A549 (cell line): ENCODE measurements at regions not wholly inside any gene's neighbourhood (a gene's known extent, or its start where the extent isn't known, plus 50 kb on each side); places are given as distances from the start of the nearest gene placed in this dataset.

Source experiments
- ATAC-seq, 2 experiments: fragments of 200-7000 bp in 1 of 2; fragments of >200 bp in 1 of 2; cut with Nextera tagmentation in 1 of 2; cut with Tn5 transposase in 1 of 2; 3 replicates each; pipeline versions ENCODE4 v1.8.0 to v1.9.1; 2018 to 2020; ENCODE audit warnings: mild to moderate bottlenecking in 1 of 2, moderate library complexity in 1 of 2
- CTCF ChIA-PET: fragments of 300-600 bp; sonication (Branson Sonifier 250); formaldehyde crosslinking; extraction: SDS; loops from one replicate; lab custom pipeline; 2021; ENCODE audit warnings: antibody characterized with exemption, inconsistent platforms; lab: Yijun Ruan, JAX
- POLR2A ChIA-PET: fragments of 350-600 bp; formaldehyde crosslinking; extraction: SDS; loops from one replicate; lab custom pipeline; 2021; ENCODE audit warnings: antibody characterized with exemption, inconsistent platforms; lab: Yijun Ruan, JAX
- DNase-seq, 2 experiments: peaks; one replicate each; pipeline versions ENCODE4 v3.0.0 to v3.0.0-alpha.2; 2011 to 2016; ENCODE audit warnings: low read depth in 1 of 2, low spot score in 1 of 2
- FAIRE-seq: peaks from 2 replicates; lab custom pipeline; 2011; peaks lifted over from hg19 to GRCh38; lab: Jason Lieb, UNC
- H3K27ac ChIP-seq, 2 experiments: fragments of >200 bp; sonication (Bioruptor Twin); formaldehyde crosslinking; 3 replicates each; pipeline ENCODE4 v1.5.1; 2016 to 2017
- H3K4me1 ChIP-seq: fragments of >200 bp; sonication (Bioruptor Twin); formaldehyde crosslinking; 3 replicates; pipeline ENCODE4 v1.6.1; 2016
- H3K4me2 ChIP-seq: fragments of >200 bp; sonication (Bioruptor Twin); formaldehyde crosslinking; 3 replicates; pipeline ENCODE4 v1.6.1; 2016
- H3K4me3 ChIP-seq: fragments of >200 bp; sonication (Bioruptor Twin); formaldehyde crosslinking; 3 replicates; pipeline ENCODE4 v1.5.1; 2016
- H3K9me3 ChIP-seq: fragments of >200 bp; sonication (Bioruptor Twin); formaldehyde crosslinking; 3 replicates; pipeline ENCODE4 v1.6.1; 2016
- ATOH8 ChIP-seq: fragments of 250-450 bp; sonication (Bioruptor Pico); IDR thresholded peaks from 2 replicates; pipeline ENCODE4 v1.5.0; 2020; ENCODE audit warnings: low read depth, mild to moderate bottlenecking, moderate library complexity
- CBX8 ChIP-seq: fragments of 200-600 bp; sonication (generic); IDR thresholded peaks from 2 replicates; pipeline ENCODE4 v1.6.1; 2016
- EHMT2 ChIP-seq: fragments of 200-600 bp; sonication (generic); IDR thresholded peaks from 2 replicates; pipeline ENCODE4 v1.6.1; 2016; ENCODE audit warnings: antibody characterized with exemption, low read depth, mild to moderate bottlenecking, moderate library complexity
- FOSB ChIP-seq: fragments of 250-450 bp; sonication (Bioruptor Pico); IDR thresholded peaks from 2 replicates; pipeline ENCODE4 v1.5.0; 2020; ENCODE audit warnings: mild to moderate bottlenecking, moderate library complexity
- FOXS1 ChIP-seq: fragments of 250-450 bp; sonication (Bioruptor Pico); IDR thresholded peaks from 2 replicates; pipeline ENCODE4 v1.5.0; 2020; ENCODE audit warnings: mild to moderate bottlenecking, moderate library complexity
- HOXB5 ChIP-seq: fragments of 250-450 bp; sonication (Bioruptor Pico); IDR thresholded peaks from 2 replicates; pipeline ENCODE4 v1.5.0; 2020; ENCODE audit warnings: mild to moderate bottlenecking, moderate library complexity
- JUN ChIP-seq, 2 experiments: fragments of >200 bp; sonication (Bioruptor Twin); formaldehyde crosslinking; IDR thresholded peaks; 2 replicates in 1 of 2; 3 replicates in 1 of 2; pipeline ENCODE4 v1.6.1; 2016 to 2017
- MAFK ChIP-seq: fragments of 450-650 bp; IDR thresholded peaks from 2 replicates; pipeline ENCODE4 v1.6.1; 2014; ENCODE audit not compliant: partially characterized antibody
- RNF2 ChIP-seq: fragments of 200-600 bp; sonication (generic); IDR thresholded peaks from 2 replicates; pipeline ENCODE4 v1.6.1; 2016; ENCODE audit warnings: low read depth, mild to moderate bottlenecking, antibody characterized with exemption, moderate library complexity, borderline replicate concordance
- TFCP2L1 ChIP-seq: fragments of 250-450 bp; sonication (Bioruptor Pico); IDR thresholded peaks from 2 replicates; pipeline ENCODE4 v1.5.0; 2021; ENCODE audit warnings: mild to moderate bottlenecking
- USF2 ChIP-seq: fragments of 450-650 bp; IDR thresholded peaks from 2 replicates; pipeline ENCODE4 v1.6.1; 2014; ENCODE audit warnings: antibody characterized with exemption
- ZFP36 ChIP-seq: fragments of 450-650 bp; IDR thresholded peaks from 2 replicates; pipeline ENCODE4 v1.6.1; 2014; ENCODE audit warnings: borderline replicate concordance; ENCODE audit not compliant: partially characterized antibody
- ZNF302 ChIP-seq: fragments of 250-450 bp; sonication (Bioruptor Pico); IDR thresholded peaks from 2 replicates; pipeline ENCODE4 v1.9.0; 2021; ENCODE audit warnings: inconsistent platforms, mild to moderate bottlenecking, moderate library complexity
- ZSCAN20 ChIP-seq: fragments of 250-450 bp; sonication (Bioruptor Pico); IDR thresholded peaks from 2 replicates; pipeline ENCODE4 v1.8.0; 2022; ENCODE audit warnings: mild to moderate bottlenecking, moderate library complexity
- WGBS: methylation state at CpG from one replicate; pipeline ENCODE4 v1.1.6; 2017; ENCODE audit errors: missing lambda C conversion rate; 5-methylcytosine and 5-hydroxymethylcytosine counted together
- TF ChIP-seq, protein P1 (sequence below): IDR thresholded peaks from 2 replicates; pipeline ENCODE4 v1.6.1; 2012
- TF ChIP-seq, protein P2 (sequence below): fragments of 250-450 bp; sonication (Bioruptor Pico); IDR thresholded peaks from 2 replicates; pipeline ENCODE4 v1.5.0; 2021; ENCODE audit warnings: mild to moderate bottlenecking, moderate library complexity, borderline replicate concordance

- CTCF ChIA-PET, result interaction anchor here (0.9 to 1.3 kb wide), 2 partner anchors 11 to 14 kb away, joined by 3 read pairs; no protein-coding TSS in a partner anchor
- Histone ChIP-seq H3K9me3 (no peaks in the 10 kb centered on the region), H3K4me2 (no peak overlapping the region), H3K27ac (no peak overlapping the region), H3K4me3 (no peak overlapping the region), H3K4me1 (no peaks in the 10 kb centered on the region)
- ATAC-seq, result no peak
- DNase-seq, result no peak
- TF ChIP-seq JUN (IDR thresholded peaks at IDR 0.05) (no peak), ZNF302 (CRISPR knock-in tag) (no peak), EHMT2 (no peak)
- TF ChIP-seq, protein P1, sequence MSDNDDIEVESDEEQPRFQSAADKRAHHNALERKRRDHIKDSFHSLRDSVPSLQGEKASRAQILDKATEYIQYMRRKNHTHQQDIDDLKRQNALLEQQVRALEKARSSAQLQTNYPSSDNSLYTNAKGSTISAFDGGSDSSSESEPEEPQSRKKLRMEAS, result no peak
- POLR2A ChIA-PET, result no interaction called here
- FAIRE-seq, result no peak
- WGBS, result 60% methylated on average over 4 of the region's 4 CpGs
Observed at GRCh38 chr9:108212184-108212583, 643.6 kb downstream of the ACTL7B start.

DNA sequence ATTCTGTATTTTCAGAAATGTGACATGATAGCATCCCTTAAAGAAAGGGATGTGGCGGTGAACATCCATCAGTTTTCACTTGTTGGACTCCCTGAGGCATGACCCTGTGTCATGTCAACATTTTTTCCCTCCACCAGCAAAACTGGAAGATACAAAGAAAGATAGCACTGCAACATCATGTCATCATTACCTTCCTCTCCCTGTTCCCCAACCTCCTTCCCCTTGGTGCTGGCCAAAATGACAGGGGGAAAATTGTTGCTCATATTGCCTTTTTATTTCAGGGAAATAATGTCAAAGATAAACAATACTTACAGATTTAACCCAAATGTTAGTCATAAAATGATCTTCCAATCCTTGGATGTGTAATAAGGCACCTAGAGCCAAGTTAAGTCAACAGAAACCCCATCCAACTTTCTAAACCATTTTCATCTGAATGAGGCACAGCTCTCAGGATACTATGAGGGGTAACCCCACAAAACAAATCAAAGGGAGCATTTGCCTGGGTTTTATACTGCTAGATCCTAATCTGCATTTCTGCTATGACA, 644.3 kb downstream of the ACTL7B start:
- CTCF ChIA-PET, result interaction anchor here (1.3 kb wide), 1 partner anchor 10 kb away, joined by 3 read pairs; no protein-coding TSS in a partner anchor
- Histone ChIP-seq H3K4me2 (no peak overlapping the region), H3K4me3 (no peak overlapping the region), H3K4me1 (no peaks in the 10 kb centered on the region), H3K9me3 (no peaks in the 10 kb centered on the region), H3K27ac (no peak overlapping the region)
- TF ChIP-seq MAFK, result no peak
- TF ChIP-seq, protein P1, result no peak
- ATAC-seq (no peak), FAIRE-seq (no peak), DNase-seq (no peak)
- POLR2A ChIA-PET, result no interaction called here
- 83% methylated on average over 1 of the region's 1 CpG for WGBS

DNA sequence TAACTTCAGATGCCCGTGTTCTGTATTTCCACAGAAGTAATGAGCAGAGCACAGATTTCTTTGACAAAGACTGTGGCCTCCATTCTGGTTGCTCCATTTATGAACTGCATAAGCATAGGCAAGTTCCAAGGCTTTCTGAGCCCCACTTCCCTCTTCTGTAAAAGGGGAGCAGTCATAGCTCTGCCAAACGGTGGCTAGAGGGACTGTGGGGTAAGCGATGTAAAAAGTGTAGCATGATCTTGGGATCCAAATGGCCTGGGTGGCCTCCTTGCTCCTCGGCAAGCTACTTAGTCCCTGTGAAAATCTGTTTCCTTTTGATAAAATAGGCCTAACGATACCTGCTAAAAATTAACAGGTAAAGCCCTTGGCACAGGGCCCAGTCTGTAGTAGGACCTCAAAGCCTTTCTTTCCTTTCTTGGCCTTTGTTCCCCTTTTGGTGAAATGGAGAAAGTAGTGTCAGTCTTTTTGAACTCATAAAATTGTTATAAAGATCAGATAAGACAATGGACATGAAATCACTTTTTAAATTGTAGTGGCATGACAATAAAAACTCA, 646.6 kb downstream of the ACTL7B start:
- TF ChIP-seq MAFK, result no peak
- no peak for TF ChIP-seq FOXS1
- no peak for TF ChIP-seq RNF2
- no peak for TF ChIP-seq ATOH8 (CRISPR knock-in tag)
- TF ChIP-seq, protein P2, sequence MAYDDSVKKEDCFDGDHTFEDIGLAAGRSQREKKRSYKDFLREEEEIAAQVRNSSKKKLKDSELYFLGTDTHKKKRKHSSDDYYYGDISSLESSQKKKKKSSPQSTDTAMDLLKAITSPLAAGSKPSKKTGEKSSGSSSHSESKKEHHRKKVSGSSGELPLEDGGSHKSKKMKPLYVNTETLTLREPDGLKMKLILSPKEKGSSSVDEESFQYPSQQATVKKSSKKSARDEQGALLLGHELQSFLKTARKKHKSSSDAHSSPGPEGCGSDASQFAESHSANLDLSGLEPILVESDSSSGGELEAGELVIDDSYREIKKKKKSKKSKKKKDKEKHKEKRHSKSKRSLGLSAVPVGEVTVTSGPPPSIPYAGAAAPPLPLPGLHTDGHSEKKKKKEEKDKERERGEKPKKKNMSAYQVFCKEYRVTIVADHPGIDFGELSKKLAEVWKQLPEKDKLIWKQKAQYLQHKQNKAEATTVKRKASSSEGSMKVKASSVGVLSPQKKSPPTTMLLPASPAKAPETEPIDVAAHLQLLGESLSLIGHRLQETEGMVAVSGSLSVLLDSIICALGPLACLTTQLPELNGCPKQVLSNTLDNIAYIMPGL (CRISPR knock-in tag), result no peak
- no peak for TF ChIP-seq FOSB (CRISPR knock-in tag)
- TF ChIP-seq ZFP36, result no peak
- TF ChIP-seq USF2, result no peak
- no peak for TF ChIP-seq TFCP2L1
- TF ChIP-seq ZSCAN20 (CRISPR knock-in tag), result no peak
- TF ChIP-seq CBX8, result no peak
- TF ChIP-seq HOXB5 (CRISPR knock-in tag), result no peak
- TF ChIP-seq, all 56 proteins: peak for 0
- CTCF ChIA-PET, result no interaction called here
- H3K4me3 ChIP-seq, result no peak overlapping the region
- no peaks in the 10 kb centered on the region; the same call in 2 of the 3 replicates for H3K9me3 ChIP-seq
- WGBS, result 75% methylated on average over 5 of the region's 5 CpGs
- no peak for ATAC-seq
- H3K4me2 ChIP-seq, result no peak overlapping the region
- no peaks in the 10 kb centered on the region for H3K4me1 ChIP-seq
- DNase-seq, result no peak
- FAIRE-seq, result no peak
- H3K27ac ChIP-seq, result no peak overlapping the region
- POLR2A ChIA-PET, result no interaction called here
